ENCODE measurements at regions not wholly inside any gene's neighbourhood (a gene's known extent, or its start where the extent isn't known, plus 50 kb on each side); places are given as distances from the start of the nearest gene placed in this dataset.

DNA sequence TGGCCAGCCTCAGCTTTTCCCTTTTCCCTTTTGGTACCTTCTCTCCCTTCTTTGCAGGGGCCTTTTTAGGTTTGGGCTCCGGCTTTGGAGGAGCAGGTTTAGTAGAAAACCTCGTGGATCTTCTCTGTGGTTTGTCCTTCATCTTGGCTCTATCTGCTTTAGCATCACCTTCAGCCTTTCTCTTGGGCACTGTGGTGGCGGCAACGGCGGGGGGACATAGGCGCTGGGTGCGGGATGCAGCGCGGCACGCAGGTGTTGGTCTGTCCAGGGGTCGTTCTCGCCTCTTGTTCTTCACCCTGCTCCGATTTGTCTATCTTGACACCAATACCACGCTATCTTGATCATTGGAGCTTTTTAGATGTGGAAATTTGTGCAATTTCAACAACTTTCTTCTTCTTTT lies 64.5 kb upstream of the SMAD3 start:
- no peak for DNase-seq (ENCODE audit: low spot score)

DNA sequence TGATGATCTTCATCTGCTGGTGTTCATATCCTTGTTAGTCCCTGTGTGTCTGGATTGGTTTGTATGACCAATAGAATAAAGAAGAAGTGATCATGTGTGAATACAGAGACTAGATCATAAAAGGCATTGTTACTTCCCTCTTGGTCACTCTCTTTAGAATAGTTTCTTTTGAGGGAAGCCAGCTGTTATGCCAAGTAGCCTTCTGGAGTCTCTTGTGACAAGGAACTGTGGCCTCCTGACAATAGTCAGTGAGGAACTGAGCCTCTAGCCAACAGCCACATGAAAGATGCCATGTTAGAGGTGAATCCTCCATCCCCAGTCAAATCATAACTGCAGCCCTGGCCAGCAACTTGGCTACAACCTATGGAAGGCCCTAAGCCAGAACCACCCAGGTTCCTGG lies 63.0 kb upstream of the SMAD3 start:
- no peak for DNase-seq (ENCODE audit: low spot score)

DNA sequence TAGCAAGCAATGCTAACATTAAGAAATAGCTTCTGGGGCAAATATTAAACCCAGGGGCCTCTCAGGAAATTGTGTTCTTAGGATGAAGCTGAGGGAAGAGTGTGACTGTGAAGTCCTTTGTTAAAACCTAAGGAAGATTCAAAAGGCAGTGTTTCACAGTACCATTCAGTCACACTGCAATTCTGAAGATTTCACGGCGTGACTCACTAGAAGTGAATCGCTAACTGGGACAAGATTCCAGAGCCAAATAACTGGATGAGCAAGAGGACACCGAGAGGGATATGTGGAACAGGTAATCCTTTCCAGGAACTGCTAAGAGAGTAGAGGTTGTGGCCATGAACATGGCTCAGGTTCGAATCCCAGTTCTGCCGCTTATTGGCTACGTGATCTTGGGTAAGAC lies 61.8 kb upstream of the SMAD3 start:
- no peak for DNase-seq (ENCODE audit: low spot score)

DNA sequence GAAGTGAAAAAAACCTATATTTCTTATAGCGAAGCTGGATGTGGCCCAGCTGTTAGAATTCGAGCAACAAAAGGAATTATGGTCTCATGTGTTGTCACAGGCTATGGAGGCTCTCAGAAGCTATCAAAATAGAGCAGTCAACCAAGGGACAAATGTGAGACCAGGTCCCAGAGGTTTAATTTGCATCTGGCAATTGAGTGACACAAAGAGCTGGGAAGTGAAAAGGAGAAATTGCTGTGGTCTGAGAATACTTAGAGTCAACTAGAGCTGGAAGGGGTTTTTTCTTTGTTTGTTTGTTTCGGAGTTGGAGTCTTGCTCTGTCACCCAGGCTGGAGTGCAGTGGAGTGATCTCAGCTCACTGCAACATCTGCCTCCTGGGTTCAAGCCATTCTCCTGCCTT lies 61.3 kb upstream of the SMAD3 start:
- no peak for DNase-seq (ENCODE audit: low spot score)

DNA sequence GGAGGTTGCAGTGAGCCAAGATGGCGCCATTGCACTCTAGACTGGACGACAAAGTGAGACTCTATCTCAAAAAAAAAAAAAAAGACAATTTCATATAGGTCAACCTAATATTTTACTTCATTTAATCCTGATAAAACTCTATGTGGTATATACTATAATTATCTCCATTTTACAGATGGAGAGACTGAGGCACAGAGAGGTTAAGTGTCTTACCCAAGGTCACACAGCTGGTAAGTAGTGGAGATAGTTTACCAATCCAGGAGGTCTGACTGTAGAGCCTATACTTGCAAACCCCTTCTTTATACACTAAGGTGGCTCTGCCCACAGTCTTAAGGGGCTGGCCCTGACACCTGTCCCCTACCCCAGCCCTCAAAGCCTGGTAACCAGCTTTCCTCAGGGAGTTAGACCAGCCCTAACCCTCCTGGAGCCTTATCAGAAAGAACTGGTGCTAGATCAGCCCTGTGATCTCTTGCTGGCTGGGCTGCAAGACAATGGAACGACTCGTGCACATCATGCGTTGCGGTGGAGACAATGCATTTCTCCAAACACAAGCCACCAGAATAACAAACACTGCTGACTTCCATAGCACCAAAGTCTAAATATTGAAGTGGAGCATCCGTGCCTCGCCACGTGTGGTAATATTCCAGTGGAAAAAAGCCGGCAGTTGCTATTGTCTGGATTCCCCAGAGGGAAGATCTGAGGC lies 60.0 kb upstream of the SMAD3 start:
- DNase-seq (ENCODE audit: low spot score): no peak

DNA sequence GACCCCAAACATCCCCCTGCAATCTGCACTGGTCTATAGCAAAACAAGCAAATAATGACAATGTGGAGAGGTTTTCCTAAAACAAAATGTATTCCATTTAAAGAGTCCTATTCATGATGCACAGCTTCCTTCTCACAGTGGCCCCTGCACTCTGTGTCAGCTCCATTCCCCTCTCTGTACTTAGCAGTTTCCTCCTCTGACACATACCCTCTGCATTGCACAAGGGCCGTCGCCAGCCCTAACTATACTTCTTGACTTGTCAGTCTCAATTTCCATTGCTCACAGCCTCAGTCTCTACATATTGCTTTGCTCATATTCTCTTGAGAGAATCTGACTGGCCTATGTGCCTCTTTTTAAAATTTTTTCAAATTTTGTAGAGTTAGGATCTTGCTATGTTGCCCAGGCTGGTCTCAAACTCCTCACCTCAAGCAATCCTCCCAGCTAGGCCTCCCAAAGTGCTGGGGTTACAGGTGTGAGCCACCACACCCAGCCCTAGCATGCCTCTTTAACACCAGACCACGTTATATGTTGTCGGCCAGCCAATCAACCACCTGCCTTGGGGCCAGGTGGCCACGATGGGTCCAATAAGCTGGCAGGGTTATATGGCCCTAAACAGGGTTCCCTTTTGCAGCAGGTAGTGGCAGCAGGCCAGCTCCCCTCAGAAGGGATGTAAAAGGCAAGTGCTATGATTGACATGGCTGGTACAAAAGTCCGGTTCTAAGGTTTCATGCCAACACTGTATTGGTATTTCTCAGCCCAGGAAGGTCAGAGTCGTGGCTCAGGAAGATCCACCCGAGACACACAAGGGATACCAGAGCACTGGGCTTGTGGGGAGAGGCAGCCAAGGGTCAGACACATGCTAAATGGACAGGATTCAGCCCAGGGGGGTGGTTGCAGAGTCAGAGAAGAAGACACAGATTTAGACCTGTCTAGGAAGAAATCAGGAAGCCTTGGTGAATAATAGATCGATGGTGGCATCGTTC lies 59.0 kb upstream of the SMAD3 start:
- DNase-seq (ENCODE audit: low spot score): no peak

DNA sequence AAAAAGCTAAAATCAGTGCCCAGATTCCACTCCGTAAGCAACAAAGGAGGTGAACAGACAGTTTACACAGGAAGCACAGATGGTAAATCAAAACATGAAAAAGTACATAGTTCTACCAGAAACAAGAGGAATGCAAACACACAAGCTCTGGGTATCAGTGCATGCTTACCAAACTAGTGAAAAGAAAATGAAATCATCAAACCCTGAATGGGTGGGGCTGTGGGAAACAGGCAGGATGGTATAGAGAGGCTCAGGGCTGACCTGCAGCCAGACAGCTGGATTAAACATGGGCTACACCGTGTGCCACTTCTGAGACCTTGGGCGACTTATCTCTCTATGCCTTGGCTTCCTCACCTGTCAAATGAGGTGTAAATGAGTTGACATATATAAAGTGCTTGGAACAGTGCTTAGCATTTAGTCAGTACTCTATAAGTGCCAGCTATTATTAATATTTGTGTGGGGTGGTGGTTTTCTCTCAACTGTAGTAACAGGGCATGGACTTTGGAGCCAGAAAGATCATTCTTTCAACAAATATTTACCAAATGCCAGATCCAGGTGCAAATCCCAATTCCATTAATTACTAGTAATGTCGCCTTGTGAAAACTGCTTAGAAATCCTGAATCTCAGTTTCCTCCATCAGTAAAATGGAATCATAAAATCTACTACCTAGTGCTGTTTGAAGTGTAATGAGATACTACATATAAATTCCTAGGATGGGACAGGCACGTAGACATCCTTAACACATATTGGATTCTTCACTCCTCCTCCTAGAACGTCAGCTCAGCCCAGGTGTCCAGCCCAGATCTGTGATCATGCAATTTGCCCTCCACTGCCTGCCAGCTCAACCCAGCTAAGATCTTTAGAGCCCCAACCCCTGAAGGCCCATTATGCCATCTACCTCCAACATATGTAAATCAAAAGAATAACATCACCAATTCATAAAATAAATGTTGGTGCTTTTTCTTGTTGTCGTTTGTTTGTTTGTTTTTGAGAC lies 55.5 kb upstream of the SMAD3 start:
- DNase-seq (ENCODE audit: low spot score): no peak

DNA sequence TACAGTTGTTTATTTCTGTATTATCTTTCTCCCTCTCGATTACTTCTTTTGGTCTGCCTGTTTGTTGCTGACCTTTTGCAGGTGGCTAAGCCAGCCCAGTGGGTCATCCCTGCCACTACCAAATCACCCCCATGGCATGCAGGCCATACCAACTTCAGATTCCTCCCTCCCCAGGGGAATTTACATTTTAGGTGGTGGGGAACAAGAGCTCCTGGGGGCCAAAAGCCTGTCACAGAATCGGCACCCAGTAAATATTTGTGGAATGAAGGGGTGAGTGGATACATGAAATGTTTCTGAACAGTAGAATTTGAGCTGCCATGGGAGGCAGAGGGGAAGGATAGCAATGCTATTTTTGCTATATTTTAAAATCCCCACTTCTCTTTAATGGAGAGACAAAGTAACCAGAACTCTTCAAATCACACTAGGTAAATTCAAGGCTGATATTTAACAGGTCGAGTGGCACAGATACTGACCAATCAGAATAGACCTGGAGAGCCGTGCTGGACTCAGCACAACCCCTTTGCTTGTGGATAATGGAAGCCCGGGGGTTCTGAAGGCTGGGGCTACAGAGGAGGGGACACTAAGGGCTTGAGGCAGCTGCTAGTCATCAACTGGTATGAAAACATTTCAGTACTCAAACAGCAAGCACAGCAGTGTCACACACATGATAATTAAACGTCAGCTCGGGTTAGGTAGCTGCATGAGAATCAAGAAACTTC lies 54.3 kb upstream of the SMAD3 start:
- no peak for DNase-seq (ENCODE audit: low spot score)

DNA sequence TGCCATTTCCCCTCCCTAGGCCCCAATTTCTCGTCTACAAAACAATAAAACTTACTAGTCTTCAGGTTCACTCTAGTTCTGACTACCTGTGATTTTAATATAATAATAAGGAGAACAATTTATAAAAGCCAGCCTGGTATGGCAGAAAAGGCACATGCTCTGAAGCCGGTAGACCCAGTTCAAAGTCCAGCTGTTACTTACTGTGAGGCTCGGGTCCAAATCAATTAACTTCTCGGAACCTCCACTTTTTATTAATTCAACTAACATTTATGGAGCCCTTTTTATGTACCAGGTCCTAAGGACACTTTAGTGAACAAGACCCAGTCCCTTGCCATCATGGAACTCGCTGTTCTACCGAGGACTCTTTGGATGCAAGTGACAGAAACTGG lies 53.8 kb upstream of the SMAD3 start:
- no peak for DNase-seq (ENCODE audit: low spot score)

DNA sequence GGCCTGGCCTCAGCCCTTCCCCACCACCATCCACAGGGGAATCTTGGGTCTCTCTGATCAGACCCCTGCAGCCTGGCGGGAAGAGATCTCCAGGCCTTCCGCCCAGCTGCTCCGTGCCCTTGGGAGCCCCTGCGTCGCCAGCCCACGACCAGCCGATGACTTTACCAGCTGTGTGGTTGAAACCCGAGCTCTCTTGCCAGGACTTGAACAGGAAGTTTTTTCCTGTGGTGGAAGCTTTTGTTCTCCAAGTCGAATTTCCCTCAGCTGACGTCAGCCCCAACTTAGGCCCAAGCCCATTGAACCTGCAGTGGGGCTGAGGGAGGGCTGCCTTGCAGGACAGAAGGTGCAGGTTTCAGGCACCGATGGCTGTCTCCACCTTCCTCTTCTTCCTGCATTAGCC lies 51.7 kb upstream of the SMAD3 start:
- DNase-seq (ENCODE audit: low spot score): no peak

Data from LoVo (cell line).